IgD-negative memory B cell (primary cell): ENCODE measurements at regions not wholly inside any gene's neighbourhood (a gene's known extent, or its start where the extent isn't known, plus 50 kb on each side); places are given as distances from the start of the nearest gene placed in this dataset.

Source experiments
- H3K27ac Mint-ChIP-seq, 3 donors: one replicate each; pipeline ENCODE4 v1.8.0; 2020 to 2022; ENCODE audit warnings: mild to moderate bottlenecking in 3 of 3, mixed read lengths in 3 of 3, moderate library complexity in 1 of 3
- H3K27me3 Mint-ChIP-seq: one replicate; pipeline ENCODE4 v1.8.0; 2021; ENCODE audit warnings: mixed read lengths
- H3K36me3 Mint-ChIP-seq: one replicate; pipeline ENCODE4 v1.8.0; 2020; ENCODE audit warnings: mild to moderate bottlenecking, mixed read lengths
- H3K4me1 Mint-ChIP-seq, 3 donors: one replicate each; pipeline ENCODE4 v1.8.0; 2020 to 2022; ENCODE audit warnings: mixed read lengths in 3 of 3, mild to moderate bottlenecking in 1 of 3
- H3K4me3 Mint-ChIP-seq, 4 donors: one replicate each; pipeline ENCODE4 v1.8.0; 2020 to 2022; ENCODE audit warnings: mild to moderate bottlenecking in 4 of 4, mixed read lengths in 4 of 4, moderate library complexity in 3 of 4
- H3K9me3 Mint-ChIP-seq, 3 donors: one replicate each; pipeline ENCODE4 v1.8.0; 2020 to 2021; ENCODE audit warnings: mixed read lengths in 3 of 3, mild to moderate bottlenecking in 1 of 3

DNA sequence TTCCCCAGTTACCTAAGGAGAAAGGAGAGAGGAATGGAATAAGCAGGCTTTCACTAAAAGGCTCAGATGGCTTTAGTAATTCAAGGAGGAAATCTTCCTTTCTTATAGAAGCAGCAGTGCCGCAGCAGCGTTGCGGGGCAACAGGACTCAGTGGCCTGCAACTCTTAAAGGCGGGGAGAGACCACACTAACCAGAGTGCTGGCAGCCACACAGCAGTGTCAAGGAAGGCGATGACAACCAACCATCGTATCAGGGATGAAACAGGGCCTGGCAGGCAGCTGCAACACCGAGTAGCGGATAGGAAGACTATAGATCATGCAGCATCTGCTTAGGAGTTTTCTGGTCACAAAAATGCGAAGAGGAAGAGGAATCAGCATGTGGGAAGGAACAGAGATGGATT is 106.0 kb downstream of the ERCC5 start:
- H3K27ac Mint-ChIP-seq, result no peak overlapping the region
- no peaks in the 10 kb centered on the region for H3K9me3 Mint-ChIP-seq
- no peaks in the 10 kb centered on the region for H3K4me1 Mint-ChIP-seq
- H3K27me3 Mint-ChIP-seq, result peaks cover 2% of the 10 kb centered on the region
- H3K36me3 Mint-ChIP-seq, result no peaks in the 10 kb centered on the region
- no peak overlapping the region for H3K4me3 Mint-ChIP-seq

DNA sequence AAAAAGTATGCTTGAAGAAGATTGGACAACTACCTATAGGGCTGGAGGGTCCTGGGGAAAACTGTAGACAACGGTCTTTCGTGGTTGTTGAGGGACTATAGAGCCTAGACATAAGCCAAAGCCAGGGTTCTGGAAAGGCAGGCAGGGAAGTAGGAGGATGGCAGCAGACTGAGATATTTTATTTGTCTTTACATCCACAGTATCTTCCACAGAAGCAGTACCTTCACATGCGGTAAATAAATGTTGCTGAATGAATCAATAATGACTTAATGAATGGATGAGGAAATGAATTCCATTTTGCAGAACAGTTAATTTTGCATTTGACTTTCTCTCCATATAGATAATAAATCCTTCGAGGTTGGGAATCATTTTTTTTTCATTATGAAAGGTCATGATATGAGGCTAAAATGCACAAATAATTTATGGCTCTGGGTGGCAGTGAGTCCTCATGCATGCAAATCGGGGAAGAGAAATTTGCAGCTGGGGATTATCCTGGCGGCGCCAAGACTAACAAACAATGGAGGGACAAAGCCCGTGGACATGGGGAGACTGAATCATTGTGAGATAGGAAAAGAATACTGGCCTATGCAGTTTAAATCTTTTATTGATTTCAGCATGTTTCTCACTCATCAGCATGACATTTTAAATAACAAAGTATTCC is 102.0 kb downstream of the ERCC5 start:
- no peak overlapping the region for H3K27ac Mint-ChIP-seq
- no peaks in the 10 kb centered on the region for H3K4me1 Mint-ChIP-seq
- H3K36me3 Mint-ChIP-seq, result no peaks in the 10 kb centered on the region
- no peak overlapping the region for H3K4me3 Mint-ChIP-seq
- H3K27me3 Mint-ChIP-seq, result peaks cover 4% of the 10 kb centered on the region
- H3K9me3 Mint-ChIP-seq, result peaks cover 0 to 3% (median 0%) of the 10 kb centered on the region in 3 donors

DNA sequence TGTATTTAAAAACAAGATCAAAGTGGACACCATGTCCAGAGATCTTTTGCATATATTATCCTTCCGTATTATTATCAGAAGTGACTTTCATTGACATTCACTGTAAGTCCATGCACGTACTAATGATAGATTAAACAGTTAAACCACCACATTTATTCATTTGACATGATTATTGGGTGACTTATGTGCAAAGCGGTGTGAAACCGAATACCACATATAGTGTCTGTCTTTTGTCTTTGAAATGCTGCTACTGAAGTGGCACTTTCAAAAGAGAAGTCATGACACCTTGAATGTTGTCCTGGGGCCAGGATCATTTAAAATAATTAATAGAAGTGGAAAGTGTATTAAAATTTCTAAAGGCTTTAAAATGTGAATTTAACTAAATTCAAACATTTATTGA is 100.1 kb downstream of the ERCC5 start:
- H3K4me1 Mint-ChIP-seq, result no peaks in the 10 kb centered on the region
- peaks cover 2% of the 10 kb centered on the region for H3K27me3 Mint-ChIP-seq
- H3K27ac Mint-ChIP-seq, result no peak overlapping the region
- no peaks in the 10 kb centered on the region for H3K36me3 Mint-ChIP-seq
- H3K4me3 Mint-ChIP-seq, result no peak overlapping the region
- peaks cover 0 to 6% (median 3%) of the 10 kb centered on the region in 3 donors for H3K9me3 Mint-ChIP-seq

DNA sequence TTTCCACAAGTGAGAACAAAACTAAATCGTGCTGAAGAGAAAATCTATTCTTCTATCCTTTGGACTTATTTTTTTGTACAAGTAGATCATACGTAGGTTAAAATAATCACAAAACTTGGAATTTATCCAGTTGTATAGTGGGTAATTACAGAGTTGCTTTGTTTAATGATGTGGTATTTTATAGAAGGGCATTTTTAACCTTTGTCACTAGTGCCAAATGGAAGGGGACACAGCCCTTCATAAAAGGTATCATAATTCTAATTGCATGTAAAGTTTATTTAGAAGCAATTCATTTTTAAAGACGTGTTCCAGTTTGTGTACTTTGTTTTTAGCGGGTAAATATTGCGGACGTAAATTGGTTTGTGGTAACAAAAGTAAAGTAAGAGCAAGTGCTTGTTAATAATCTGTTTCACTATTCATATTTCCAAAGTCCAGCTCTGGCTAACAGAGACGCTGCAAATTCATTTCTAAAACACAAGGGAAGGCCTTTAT is 99.5 kb downstream of the ERCC5 start:
- no peaks in the 10 kb centered on the region for H3K36me3 Mint-ChIP-seq
- no peak overlapping the region for H3K4me3 Mint-ChIP-seq
- peaks cover 0 to 8% (median 3%) of the 10 kb centered on the region in 3 donors for H3K9me3 Mint-ChIP-seq
- H3K27me3 Mint-ChIP-seq, result peaks cover 2% of the 10 kb centered on the region
- no peaks in the 10 kb centered on the region for H3K4me1 Mint-ChIP-seq
- H3K27ac Mint-ChIP-seq, result no peak overlapping the region

DNA sequence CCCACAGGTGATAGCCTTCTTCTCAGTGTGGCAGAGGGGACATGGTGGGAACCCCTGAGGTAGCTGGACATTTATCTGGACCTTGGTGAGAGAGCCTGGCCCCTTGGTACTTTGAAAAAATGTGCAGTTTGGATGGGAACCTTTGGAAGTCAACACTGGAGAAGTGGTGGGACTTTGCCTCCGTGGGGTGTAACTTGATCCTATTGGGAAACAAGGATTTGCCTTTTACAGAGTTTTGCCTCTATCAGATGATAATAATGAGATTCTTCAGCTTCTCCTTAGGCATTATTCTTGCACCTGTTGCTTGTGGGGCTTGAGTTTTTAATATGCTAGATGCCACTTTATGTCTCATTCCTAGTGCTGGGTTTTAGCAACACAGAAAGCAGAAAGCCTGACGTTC is 99.0 kb downstream of the ERCC5 start:
- H3K27me3 Mint-ChIP-seq, result peaks cover 2% of the 10 kb centered on the region
- peaks cover 0 to 11% (median 3%) of the 10 kb centered on the region in 3 donors for H3K9me3 Mint-ChIP-seq
- H3K4me3 Mint-ChIP-seq, result no peak overlapping the region
- H3K4me1 Mint-ChIP-seq, result no peaks in the 10 kb centered on the region
- no peaks in the 10 kb centered on the region for H3K36me3 Mint-ChIP-seq
- no peak overlapping the region for H3K27ac Mint-ChIP-seq

DNA sequence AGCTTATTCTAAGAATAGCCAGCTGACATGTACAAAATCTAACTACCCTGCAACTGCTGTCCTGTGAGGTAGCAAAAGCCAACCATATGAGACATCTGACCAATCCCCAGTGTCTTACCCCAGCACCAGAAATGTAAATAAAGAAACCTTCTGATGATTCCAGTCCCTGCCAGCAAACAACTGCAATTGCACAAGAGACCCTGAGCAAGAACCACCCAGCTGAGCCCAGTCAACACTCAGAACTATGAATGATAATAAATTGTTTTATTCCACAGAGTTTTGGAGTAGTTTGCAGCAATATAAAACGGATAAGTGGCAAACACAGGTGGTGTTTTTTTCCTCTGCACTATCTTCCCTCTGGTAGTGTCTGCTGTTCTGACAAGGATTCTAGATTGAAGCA is 94.9 kb downstream of the ERCC5 start:
- Mint-ChIP-seq H3K4me3 (no peak overlapping the region), H3K27me3 (peaks cover 5% of the 10 kb centered on the region), H3K9me3 (peaks cover 0 to 11% (median 3%) of the 10 kb centered on the region in 3 donors), H3K36me3 (no peaks in the 10 kb centered on the region), H3K27ac (no peak overlapping the region), H3K4me1 (peaks cover 3 to 5% (median 4%) of the 10 kb centered on the region in 3 donors)

DNA sequence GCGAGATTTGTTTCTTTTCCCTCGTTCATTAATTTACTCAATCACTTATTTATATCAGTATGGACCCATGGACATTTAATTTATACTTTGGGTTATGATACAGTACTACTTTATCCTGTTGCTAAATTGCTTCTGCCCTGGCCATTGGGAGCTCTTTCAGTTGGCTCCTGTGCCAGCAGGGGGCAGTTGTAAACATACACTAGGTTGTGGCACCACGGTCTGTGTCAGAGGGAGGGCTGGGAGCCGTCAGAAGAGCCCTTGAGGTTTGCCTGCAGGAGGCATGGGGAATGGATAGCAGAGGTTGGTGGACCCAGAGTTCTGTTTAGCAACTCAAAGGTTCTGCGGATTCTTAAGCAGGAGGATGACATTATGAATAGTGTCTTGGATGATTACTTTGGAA is 94.3 kb downstream of the ERCC5 start:
- Mint-ChIP-seq H3K4me1 (peaks cover 3 to 10% (median 5%) of the 10 kb centered on the region in 3 donors), H3K36me3 (no peaks in the 10 kb centered on the region), H3K4me3 (no peak overlapping the region), H3K9me3 (peaks cover 0 to 11% (median 3%) of the 10 kb centered on the region in 3 donors), H3K27ac (no peak overlapping the region), H3K27me3 (peaks cover 5% of the 10 kb centered on the region)

DNA sequence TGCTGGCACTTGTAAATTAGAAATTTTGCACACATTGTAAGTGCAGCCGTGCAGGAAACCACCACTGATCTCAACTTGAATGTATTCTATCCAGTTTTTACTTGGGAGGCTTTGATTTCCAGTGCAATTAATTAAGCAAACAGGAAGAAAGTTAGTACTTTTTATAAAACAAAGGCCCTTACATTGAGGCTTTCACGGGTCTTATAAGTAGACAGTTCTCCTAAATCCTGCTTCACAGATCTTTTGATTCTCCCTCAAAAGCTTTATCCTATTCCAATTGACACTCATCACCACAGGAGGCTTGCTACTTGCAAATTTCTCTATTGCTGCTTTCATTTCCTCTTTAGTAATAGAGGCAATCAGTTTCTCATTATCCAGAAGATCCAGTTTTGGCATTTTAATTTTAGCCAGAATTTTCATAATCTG is 90.1 kb downstream of the ERCC5 start:
- H3K27ac Mint-ChIP-seq, result no peak overlapping the region
- H3K27me3 Mint-ChIP-seq, result peaks cover 2% of the 10 kb centered on the region
- H3K36me3 Mint-ChIP-seq, result no peaks in the 10 kb centered on the region
- peaks cover 3 to 11% (median 5%) of the 10 kb centered on the region in 3 donors for H3K4me1 Mint-ChIP-seq
- H3K9me3 Mint-ChIP-seq, result peaks cover 0 to 5% (median 0%) of the 10 kb centered on the region in 3 donors
- no peak overlapping the region for H3K4me3 Mint-ChIP-seq

DNA sequence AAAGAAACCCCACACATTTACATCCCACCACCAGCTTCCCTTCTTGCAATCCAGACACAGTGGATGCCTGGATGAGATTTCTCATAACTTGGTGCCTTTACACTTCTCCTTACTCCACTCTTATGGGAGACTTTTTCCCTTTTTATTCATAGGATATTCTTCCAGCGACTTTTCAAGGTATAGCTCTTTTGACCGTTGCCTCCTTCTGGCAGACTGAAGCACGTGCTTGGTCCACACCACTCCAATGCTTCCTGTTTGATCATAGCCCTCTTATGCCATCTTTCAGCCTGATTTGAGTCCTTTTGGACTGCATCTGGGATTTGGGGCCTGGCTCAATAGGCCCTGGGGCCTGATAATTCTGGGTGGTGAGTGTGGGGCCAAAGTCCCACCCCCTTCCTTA is 87.7 kb downstream of the ERCC5 start:
- Mint-ChIP-seq H3K27ac (no peak overlapping the region), H3K27me3 (peaks cover 2% of the 10 kb centered on the region), H3K36me3 (peaks cover 2% of the 10 kb centered on the region), H3K4me3 (no peak overlapping the region), H3K9me3 (peaks cover 0 to 2% (median 0%) of the 10 kb centered on the region in 3 donors), H3K4me1 (peaks cover 3 to 15% (median 5%) of the 10 kb centered on the region in 3 donors)

DNA sequence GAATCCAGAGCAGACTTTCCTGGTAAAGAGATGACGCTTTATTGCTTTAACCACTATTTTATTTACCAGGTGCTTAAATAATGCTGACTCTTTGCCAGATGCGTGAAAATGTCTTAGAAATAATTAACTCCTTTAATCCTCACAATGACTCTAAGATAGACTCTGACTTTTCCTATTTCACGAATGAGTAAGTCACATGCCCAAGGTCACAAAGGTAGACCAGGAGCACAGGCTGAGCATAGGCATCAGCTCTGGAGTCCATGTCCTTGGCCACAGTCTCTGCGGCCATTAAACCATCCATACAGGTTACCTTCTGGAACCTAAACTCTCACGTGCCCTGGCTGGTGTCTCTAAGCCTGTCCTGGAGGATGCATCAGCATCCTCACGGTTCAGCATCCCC is 87.3 kb downstream of the ERCC5 start:
- Mint-ChIP-seq H3K36me3 (peaks cover 2% of the 10 kb centered on the region), H3K27ac (no peak overlapping the region)

DNA sequence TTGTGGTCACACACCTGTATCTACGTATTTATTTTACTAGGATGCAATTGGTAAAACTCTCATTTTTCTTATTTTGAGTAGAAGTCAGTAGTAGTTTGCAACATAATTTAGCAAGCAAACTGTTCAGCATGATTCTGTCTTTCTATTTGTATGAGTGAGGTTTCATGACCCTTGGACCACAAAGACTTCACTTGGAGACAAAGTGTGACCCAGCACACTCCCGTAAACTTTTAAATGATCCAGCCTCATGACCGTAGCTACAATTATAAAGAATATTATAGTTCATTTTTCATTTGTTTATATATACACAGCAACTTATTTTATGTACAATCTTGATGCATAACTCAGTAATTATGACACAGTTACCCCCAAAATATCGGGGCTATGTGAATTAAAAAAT is 86.5 kb downstream of the ERCC5 start:
- Mint-ChIP-seq H3K9me3 (peaks cover 0 to 3% (median 2%) of the 10 kb centered on the region in 3 donors), H3K4me1 (peaks cover 3 to 15% (median 5%) of the 10 kb centered on the region in 3 donors), H3K36me3 (peaks cover 2% of the 10 kb centered on the region), H3K27ac (no peak overlapping the region), H3K4me3 (no peak overlapping the region), H3K27me3 (peaks cover 2% of the 10 kb centered on the region)

More for the DNA sequence above, 87.3 kb downstream of the ERCC5 start:
- Mint-ChIP-seq H3K4me1 (peaks cover 3 to 15% (median 5%) of the 10 kb centered on the region in 3 donors), H3K27me3 (peaks cover 2% of the 10 kb centered on the region), H3K4me3 (no peak overlapping the region), H3K9me3 (peaks cover 0 to 2% (median 0%) of the 10 kb centered on the region in 3 donors)

DNA sequence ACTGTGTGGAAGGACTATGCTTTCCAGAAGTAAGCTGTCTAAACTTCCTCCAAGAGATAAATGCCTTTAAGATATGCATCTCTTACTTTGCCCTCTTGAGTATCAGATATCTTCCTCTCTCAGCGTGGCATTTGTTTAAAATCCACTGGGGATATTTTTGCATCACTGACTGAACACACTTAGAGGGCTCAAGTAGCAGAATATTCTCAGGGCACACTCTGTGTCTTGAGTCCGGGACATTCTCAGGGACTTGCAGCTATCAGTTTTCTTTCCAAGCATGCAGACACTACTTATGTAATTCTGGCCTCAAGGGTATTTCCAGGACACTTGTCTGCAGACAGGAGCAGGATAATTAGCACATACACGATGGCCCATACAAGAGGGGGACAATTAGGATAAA is 84.7 kb downstream of the ERCC5 start:
- peaks cover 2% of the 10 kb centered on the region for H3K36me3 Mint-ChIP-seq
- no peaks in the 10 kb centered on the region for H3K27me3 Mint-ChIP-seq
- peaks cover 5 to 11% (median 9%) of the 10 kb centered on the region in 3 donors for H3K9me3 Mint-ChIP-seq
- H3K4me1 Mint-ChIP-seq, result peaks cover 0 to 9% (median 0%) of the 10 kb centered on the region in 3 donors
- no peak overlapping the region for H3K4me3 Mint-ChIP-seq
- no peak overlapping the region for H3K27ac Mint-ChIP-seq

DNA sequence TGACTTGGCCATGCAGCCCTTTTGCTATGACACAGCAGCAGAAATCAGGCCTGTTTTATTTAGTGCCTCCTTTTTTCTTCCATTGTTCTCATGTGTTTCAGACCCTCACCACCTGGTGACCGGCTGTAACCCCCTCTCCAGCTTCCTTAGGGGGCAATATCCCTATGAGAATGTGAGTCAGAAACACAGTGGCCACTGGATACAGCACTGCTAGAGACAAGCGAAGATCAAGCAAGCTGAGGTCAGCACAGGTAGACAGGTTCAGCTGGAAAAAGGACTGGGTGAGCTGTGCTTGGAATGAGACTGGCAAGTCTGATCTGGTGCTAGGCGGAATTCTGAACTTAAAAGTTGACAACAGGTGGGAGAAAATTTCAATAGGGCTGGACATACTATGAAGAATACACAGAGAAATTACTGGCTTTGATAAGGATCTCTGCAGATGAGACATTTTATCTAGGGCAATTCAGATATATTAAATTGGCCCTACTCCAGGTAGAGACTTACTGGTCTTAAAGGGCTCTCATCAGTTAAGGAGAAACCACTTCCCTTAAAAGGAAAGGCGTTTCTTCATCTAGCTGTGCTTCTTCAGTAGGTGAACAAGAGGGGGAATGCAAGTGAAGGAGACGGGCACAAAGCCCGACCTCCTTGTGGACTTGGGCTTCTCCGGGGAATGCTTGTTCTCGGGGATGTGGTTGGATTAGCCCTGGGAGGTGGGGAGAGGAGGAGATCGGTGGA is 83.3 kb downstream of the ERCC5 start:
- Mint-ChIP-seq H3K9me3 (peaks cover 10 to 18% (median 13%) of the 10 kb centered on the region in 3 donors), H3K4me1 (peaks cover 0 to 5% (median 0%) of the 10 kb centered on the region in 3 donors), H3K27ac (no peak overlapping the region), H3K4me3 (no peak overlapping the region), H3K36me3 (peaks cover 2% of the 10 kb centered on the region), H3K27me3 (no peaks in the 10 kb centered on the region)
